K562 (cell line): ENCODE measurements at regions not wholly inside any gene's neighbourhood (a gene's known extent, or its start where the extent isn't known, plus 50 kb on each side); places are given as distances from the start of the nearest gene placed in this dataset.

ENCODE experiments used
- ARID1B ChIP-seq: fragments of 450-650 bp; IDR thresholded peaks from 2 replicates; pipeline ENCODE4 v1.6.1; 2016; ENCODE audit warnings: antibody characterized with exemption, mild to moderate bottlenecking, inconsistent platforms
- BCOR ChIP-seq: fragments of 450-650 bp; IDR thresholded peaks from 2 replicates; pipeline ENCODE4 v1.6.1; 2016
- CBFA2T3 ChIP-seq: fragments of 450-650 bp; IDR thresholded peaks from 2 replicates; pipeline ENCODE4 v1.6.1; 2017
- CREB1 ChIP-seq, 2 experiments: sonication (generic) in 1 of 2; formaldehyde crosslinking in 1 of 2; IDR thresholded peaks; 2 replicates each; pipeline versions ENCODE4 v1.6.1 to v1.8.0; 2012 to 2022; ENCODE audit warnings: inconsistent platforms in 1 of 2, mild to moderate bottlenecking in 1 of 2, missing genetic modification reagents in 1 of 2, moderate library complexity in 1 of 2
- HNRNPH1 ChIP-seq: fragments of 200-400 bp; formaldehyde crosslinking; optimal IDR thresholded peaks from 2 replicates; pipeline ENCODE3; 2017; ENCODE audit warnings: low read depth, mild to moderate bottlenecking, low read length, moderate library complexity
- HOMEZ ChIP-seq: fragments of 250-450 bp; sonication (Bioruptor Pico); IDR thresholded peaks from 2 replicates; pipeline ENCODE4 v1.4.0; 2020; ENCODE audit warnings: mild to moderate bottlenecking, moderate library complexity
- JUND ChIP-seq, 2 experiments: IDR thresholded peaks; 2 replicates in 1 of 2; 3 replicates in 1 of 2; pipeline ENCODE4 v1.6.1; 2011; ENCODE audit warnings: borderline replicate concordance in 2 of 2, low read depth in 2 of 2, low read length in 2 of 2, improper control_type of control experiment in 1 of 2, missing biosample characterization in 1 of 2, missing genetic modification characterization in 1 of 2, missing genetic modification reagents in 1 of 2
- NFE2L1 ChIP-seq: fragments of 450-650 bp; IDR thresholded peaks from 2 replicates; pipeline ENCODE4 v1.6.1; 2016; ENCODE audit warnings: missing genetic modification characterization, low read depth, mild to moderate bottlenecking, missing compliant biosample characterization, moderate library complexity, borderline replicate concordance
- SIX5 ChIP-seq, 2 experiments: IDR thresholded peaks; 2 replicates each; pipeline ENCODE4 v1.6.1; 2011; ENCODE audit warnings: low read length in 2 of 2, borderline replicate concordance in 1 of 2, low read depth in 1 of 2, mild to moderate bottlenecking in 1 of 2, moderate library complexity in 1 of 2; ENCODE audit not compliant: insufficient read depth in 1 of 2
- USF1 ChIP-seq: sonication (generic); formaldehyde crosslinking; IDR thresholded peaks from 2 replicates; pipeline ENCODE4 v1.9.0; 2022; ENCODE audit warnings: mild to moderate bottlenecking, missing genetic modification reagents
- ZEB2 ChIP-seq: fragments of 450-650 bp; IDR thresholded peaks from 2 replicates; pipeline ENCODE4 v1.6.1; 2016
- ZKSCAN3 ChIP-seq: fragments of 250-450 bp; sonication (Bioruptor Pico); IDR thresholded peaks from 2 replicates; pipeline ENCODE4 v1.4.0; 2020
- ZNF316 ChIP-seq: fragments of 450-650 bp; IDR thresholded peaks from 2 replicates; pipeline ENCODE4 v1.6.1; 2016
- TF ChIP-seq, protein P1 (sequence below): sonication (generic); formaldehyde crosslinking; IDR thresholded peaks from 2 replicates; pipeline ENCODE4 v1.8.0; 2022; ENCODE audit warnings: mild to moderate bottlenecking, missing genetic modification reagents
- TF ChIP-seq, protein P2 (sequence below): sonication (generic); formaldehyde crosslinking; IDR thresholded peaks from 2 replicates; pipeline ENCODE4 v1.8.0; 2023; ENCODE audit warnings: mild to moderate bottlenecking, missing genetic modification reagents
- TF ChIP-seq, protein P3 (sequence below): fragments of 250-450 bp; sonication (Bioruptor Pico); IDR thresholded peaks from 2 replicates; pipeline ENCODE4 v1.8.0; 2021; ENCODE audit warnings: borderline replicate concordance, mild to moderate bottlenecking, moderate library complexity; ENCODE audit not compliant: poor library complexity, severe bottlenecking
- TF ChIP-seq, protein P4 (sequence below), 2 experiments: fragments of 450-650 bp in 1 of 2; sonication (generic) in 1 of 2; formaldehyde crosslinking in 1 of 2; IDR thresholded peaks in 1 of 2; conservative IDR thresholded peaks in 1 of 2; 2 replicates each; pipeline versions ENCODE4 v1.6.1 to v1.8.1; 2016 to 2023; ENCODE audit warnings: mild to moderate bottlenecking in 2 of 2, moderate library complexity in 2 of 2, inconsistent platforms in 1 of 2, missing genetic modification reagents in 1 of 2

- no peak for TF ChIP-seq BCOR
- TF ChIP-seq CBFA2T3, result no peak
- TF ChIP-seq, protein P1, sequence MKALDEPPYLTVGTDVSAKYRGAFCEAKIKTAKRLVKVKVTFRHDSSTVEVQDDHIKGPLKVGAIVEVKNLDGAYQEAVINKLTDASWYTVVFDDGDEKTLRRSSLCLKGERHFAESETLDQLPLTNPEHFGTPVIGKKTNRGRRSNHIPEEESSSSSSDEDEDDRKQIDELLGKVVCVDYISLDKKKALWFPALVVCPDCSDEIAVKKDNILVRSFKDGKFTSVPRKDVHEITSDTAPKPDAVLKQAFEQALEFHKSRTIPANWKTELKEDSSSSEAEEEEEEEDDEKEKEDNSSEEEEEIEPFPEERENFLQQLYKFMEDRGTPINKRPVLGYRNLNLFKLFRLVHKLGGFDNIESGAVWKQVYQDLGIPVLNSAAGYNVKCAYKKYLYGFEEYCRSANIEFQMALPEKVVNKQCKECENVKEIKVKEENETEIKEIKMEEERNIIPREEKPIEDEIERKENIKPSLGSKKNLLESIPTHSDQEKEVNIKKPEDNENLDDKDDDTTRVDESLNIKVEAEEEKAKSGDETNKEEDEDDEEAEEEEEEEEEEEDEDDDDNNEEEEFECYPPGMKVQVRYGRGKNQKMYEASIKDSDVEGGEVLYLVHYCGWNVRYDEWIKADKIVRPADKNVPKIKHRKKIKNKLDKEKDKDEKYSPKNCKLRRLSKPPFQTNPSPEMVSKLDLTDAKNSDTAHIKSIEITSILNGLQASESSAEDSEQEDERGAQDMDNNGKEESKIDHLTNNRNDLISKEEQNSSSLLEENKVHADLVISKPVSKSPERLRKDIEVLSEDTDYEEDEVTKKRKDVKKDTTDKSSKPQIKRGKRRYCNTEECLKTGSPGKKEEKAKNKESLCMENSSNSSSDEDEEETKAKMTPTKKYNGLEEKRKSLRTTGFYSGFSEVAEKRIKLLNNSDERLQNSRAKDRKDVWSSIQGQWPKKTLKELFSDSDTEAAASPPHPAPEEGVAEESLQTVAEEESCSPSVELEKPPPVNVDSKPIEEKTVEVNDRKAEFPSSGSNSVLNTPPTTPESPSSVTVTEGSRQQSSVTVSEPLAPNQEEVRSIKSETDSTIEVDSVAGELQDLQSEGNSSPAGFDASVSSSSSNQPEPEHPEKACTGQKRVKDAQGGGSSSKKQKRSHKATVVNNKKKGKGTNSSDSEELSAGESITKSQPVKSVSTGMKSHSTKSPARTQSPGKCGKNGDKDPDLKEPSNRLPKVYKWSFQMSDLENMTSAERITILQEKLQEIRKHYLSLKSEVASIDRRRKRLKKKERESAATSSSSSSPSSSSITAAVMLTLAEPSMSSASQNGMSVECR (CRISPR knock-in tag), result no peak
- no peak for TF ChIP-seq NFE2L1 (tag)
- no peak for TF ChIP-seq CREB1 (IDR thresholded peaks at IDR 0.05)
- TF ChIP-seq CREB1 (CRISPR knock-in tag; IDR thresholded peaks at IDR 0.05), result no peak
- no peak for TF ChIP-seq ZEB2
- no peak for TF ChIP-seq ZKSCAN3 (CRISPR knock-in tag)
- peak; percentile 63 for TF ChIP-seq ARID1B
- TF ChIP-seq ZNF316, result no peak
- TF ChIP-seq HOMEZ (CRISPR knock-in tag), result no peak
- no peak for TF ChIP-seq HNRNPH1
- TF ChIP-seq, protein P2, sequence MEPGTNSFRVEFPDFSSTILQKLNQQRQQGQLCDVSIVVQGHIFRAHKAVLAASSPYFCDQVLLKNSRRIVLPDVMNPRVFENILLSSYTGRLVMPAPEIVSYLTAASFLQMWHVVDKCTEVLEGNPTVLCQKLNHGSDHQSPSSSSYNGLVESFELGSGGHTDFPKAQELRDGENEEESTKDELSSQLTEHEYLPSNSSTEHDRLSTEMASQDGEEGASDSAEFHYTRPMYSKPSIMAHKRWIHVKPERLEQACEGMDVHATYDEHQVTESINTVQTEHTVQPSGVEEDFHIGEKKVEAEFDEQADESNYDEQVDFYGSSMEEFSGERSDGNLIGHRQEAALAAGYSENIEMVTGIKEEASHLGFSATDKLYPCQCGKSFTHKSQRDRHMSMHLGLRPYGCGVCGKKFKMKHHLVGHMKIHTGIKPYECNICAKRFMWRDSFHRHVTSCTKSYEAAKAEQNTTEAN (CRISPR knock-in tag), result no peak
- TF ChIP-seq SIX5 (IDR thresholded peaks at IDR 0.05; ENCODE audit: borderline replicate concordance in 1 of 2, insufficient read depth in 1 of 2, low read depth in 1 of 2, low read length in 2 of 2), result no peak
- TF ChIP-seq, protein P3, sequence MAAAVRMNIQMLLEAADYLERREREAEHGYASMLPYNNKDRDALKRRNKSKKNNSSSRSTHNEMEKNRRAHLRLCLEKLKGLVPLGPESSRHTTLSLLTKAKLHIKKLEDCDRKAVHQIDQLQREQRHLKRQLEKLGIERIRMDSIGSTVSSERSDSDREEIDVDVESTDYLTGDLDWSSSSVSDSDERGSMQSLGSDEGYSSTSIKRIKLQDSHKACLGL (CRISPR knock-in tag), result no peak
- TF ChIP-seq JUND (IDR thresholded peaks at IDR 0.05; ENCODE audit: borderline replicate concordance, low read depth, low read length), result peak; percentile 77
- TF ChIP-seq JUND (tag; IDR thresholded peaks at IDR 0.05; ENCODE audit: borderline replicate concordance, low read depth, low read length), result peak; percentile 52; the same call in 2 of the 3 replicates
- TF ChIP-seq USF1 (CRISPR knock-in tag), result no peak
- TF ChIP-seq, protein P4, sequence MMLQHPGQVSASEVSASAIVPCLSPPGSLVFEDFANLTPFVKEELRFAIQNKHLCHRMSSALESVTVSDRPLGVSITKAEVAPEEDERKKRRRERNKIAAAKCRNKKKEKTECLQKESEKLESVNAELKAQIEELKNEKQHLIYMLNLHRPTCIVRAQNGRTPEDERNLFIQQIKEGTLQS (IDR thresholded peaks at IDR 0.05), result peak; percentile 30; the same call in 1 of the 2 replicates
- TF ChIP-seq, protein P4 (CRISPR knock-in tag; conservative IDR thresholded peaks at IDR 0.05), result no peak
Observed at GRCh38 chr13:33367926-33368325, 82.4 kb upstream of the STARD13 start (continued).
